GM23248 (cell line): ENCODE measurements at regions not wholly inside any gene's neighbourhood (a gene's known extent, or its start where the extent isn't known, plus 50 kb on each side); places are given as distances from the start of the nearest gene placed in this dataset.

Source experiments
- DNase-seq: peaks from one replicate; pipeline ENCODE4 v3.0.0-alpha.2; 2015
- H2AFZ ChIP-seq: fragments of 200-600 bp; sonication (generic); 2 replicates; pipeline ENCODE4 v1.6.1; 2016; ENCODE audit warnings: antibody characterized with exemption
- H3F3A ChIP-seq: fragments of 200-600 bp; sonication (generic); 2 replicates; pipeline ENCODE4 v1.6.1; 2016; ENCODE audit warnings: mild to moderate bottlenecking, antibody characterized with exemption, mixed run types; ENCODE audit not compliant: insufficient read depth
- H3K27ac ChIP-seq: fragments of 200-600 bp; sonication (generic); 2 replicates; pipeline ENCODE4 v1.5.1; 2016; ENCODE audit warnings: mild to moderate bottlenecking
- H3K27me3 ChIP-seq: fragments of 200-600 bp; sonication (generic); replicated peaks from 2 replicates; pipeline ENCODE4 v1.6.1; 2016; ENCODE audit warnings: mild to moderate bottlenecking; ENCODE audit not compliant: insufficient read depth
- H3K36me3 ChIP-seq: fragments of 200-600 bp; sonication (generic); 2 replicates; pipeline ENCODE4 v1.6.1; 2016; ENCODE audit warnings: low read depth, mild to moderate bottlenecking
- H3K4me1 ChIP-seq: fragments of 200-600 bp; sonication (generic); 2 replicates; pipeline ENCODE4 v1.6.1; 2016; ENCODE audit warnings: mild to moderate bottlenecking; ENCODE audit not compliant: insufficient read depth
- H3K4me2 ChIP-seq: fragments of 200-600 bp; sonication (generic); one replicate; pipeline ENCODE4 v1.6.1; 2016; ENCODE audit warnings: mild to moderate bottlenecking; ENCODE audit not compliant: unreplicated experiment
- H3K4me3 ChIP-seq: fragments of 200-600 bp; sonication (generic); 2 replicates; pipeline ENCODE4 v1.5.1; 2016; ENCODE audit warnings: mild to moderate bottlenecking
- H3K79me2 ChIP-seq: fragments of 200-600 bp; sonication (generic); 2 replicates; pipeline ENCODE4 v1.6.1; 2016; ENCODE audit warnings: mild to moderate bottlenecking; ENCODE audit not compliant: insufficient read depth
- H3K9ac ChIP-seq: fragments of 200-600 bp; sonication (generic); 2 replicates; pipeline ENCODE4 v1.6.1; 2016; ENCODE audit warnings: mild to moderate bottlenecking
- H3K9me2 ChIP-seq: fragments of 200-600 bp; sonication (generic); 2 replicates; pipeline ENCODE4 v1.6.1; 2016; ENCODE audit warnings: mixed run types, mild to moderate bottlenecking, moderate library complexity; ENCODE audit not compliant: insufficient read depth
- H3K9me3 ChIP-seq: fragments of 200-600 bp; sonication (generic); one replicate; pipeline ENCODE4 v1.6.1; 2017; ENCODE audit warnings: low read depth
- H4K20me1 ChIP-seq: fragments of 200-600 bp; sonication (generic); 2 replicates; pipeline ENCODE4 v1.6.0; 2016; ENCODE audit not compliant: insufficient read depth
- EZH2 ChIP-seq: fragments of 200-600 bp; sonication (generic); IDR thresholded peaks from 2 replicates; pipeline ENCODE4 v1.6.1; 2018; ENCODE audit warnings: antibody characterized with exemption, mild to moderate bottlenecking; ENCODE audit not compliant: insufficient read depth, poor library complexity, severe bottlenecking
- EZH2phosphoT487 ChIP-seq: fragments of 200-600 bp; sonication (generic); IDR thresholded peaks from 2 replicates; pipeline ENCODE4 v1.6.1; 2018; ENCODE audit warnings: antibody characterized with exemption, moderate library complexity, mild to moderate bottlenecking, low read depth; ENCODE audit not compliant: insufficient read depth
- WGBS, 2 experiments: methylation state at CpG; one replicate each; pipeline ENCODE4 v1.1.6; 2015 to 2017; ENCODE audit warnings: low lambda C conversion rate in 2 of 2, low coverage in 1 of 2; ENCODE audit errors: missing lambda C conversion rate in 2 of 2; 5-methylcytosine and 5-hydroxymethylcytosine counted together
- in situ Hi-C: fragments of 300-500 bp; cut with MboI; formaldehyde crosslinking; loops from 2 replicates; pipeline ENCODE4 v1.15.0; 2020

- in situ Hi-C loops: no loop called here
- Histone ChIP-seq H3K36me3 (no peaks in the 10 kb centered on the region), H3K4me2 (peak overlapping the region; percentile 17), H3F3A (peaks cover 5% of the 10 kb centered on the region; the same call in 1 of the 2 replicates), H3K4me3 (no peak overlapping the region), H3K4me1 (peaks cover 5% of the 10 kb centered on the region; the same call in 1 of the 2 replicates), H3K9me2 (no peaks in the 10 kb centered on the region), H2AFZ (no peak overlapping the region), H3K27me3 (peaks cover 47% of the 10 kb centered on the region), H3K79me2 (no peaks in the 10 kb centered on the region), H4K20me1 (no peaks in the 10 kb centered on the region), H3K9me3 (no peaks in the 10 kb centered on the region), H3K27ac (peak overlapping the region; percentile 43), H3K9ac (no peak overlapping the region)
- WGBS, 2 experiments: 41% methylated on average over 9 of the region's 9 CpGs
- peak; percentile 91 for DNase-seq
- TF ChIP-seq EZH2 (no peak), EZH2phosphoT487 (no peak)
Measured at GRCh38 chr10:69696073-69696731, 66.2 kb downstream of the FAM241B start.

GRCh38 chr10:69697006-69697405 lies 67.0 kb downstream of the FAM241B start:
- H3K36me3 ChIP-seq: no peaks in the 10 kb centered on the region
- H3K4me3 ChIP-seq: no peak overlapping the region
- H3K4me2 ChIP-seq: no peak overlapping the region
- no peak overlapping the region for H3K27ac ChIP-seq
- H3K4me1 ChIP-seq: peaks cover 5% of the 10 kb centered on the region; the same call in 1 of the 2 replicates
- no peaks in the 10 kb centered on the region for H4K20me1 ChIP-seq
- WGBS, 2 experiments: 18 to 32% methylated on average over 4 of the region's 4 CpGs
- H3K9me3 ChIP-seq: no peaks in the 10 kb centered on the region
- in situ Hi-C loops: no loop called here
- TF ChIP-seq EZH2 (no peak), EZH2phosphoT487 (no peak)
- H3K27me3 ChIP-seq: peaks cover 52% of the 10 kb centered on the region
- H3K9me2 ChIP-seq: no peaks in the 10 kb centered on the region
- no peak overlapping the region for H3K9ac ChIP-seq
- H2AFZ ChIP-seq: no peak overlapping the region
- H3K79me2 ChIP-seq: no peaks in the 10 kb centered on the region
- H3F3A ChIP-seq: peaks cover 5% of the 10 kb centered on the region; the same call in 1 of the 2 replicates
- no peak for DNase-seq

- peaks cover 66% of the 10 kb centered on the region for H3K27me3 ChIP-seq
- 0 out of 2 replicates have a peak, but pooled peaks cover 10% of the 10 kb centered on the region for H3F3A ChIP-seq
- in situ Hi-C loops: no loop called here
- H3K9me3 ChIP-seq: no peaks in the 10 kb centered on the region
- no peaks in the 10 kb centered on the region for H3K9me2 ChIP-seq
- no peak overlapping the region for H2AFZ ChIP-seq
- H3K4me2 ChIP-seq: no peak overlapping the region
- H3K36me3 ChIP-seq: no peaks in the 10 kb centered on the region
- no peaks in the 10 kb centered on the region for H3K79me2 ChIP-seq
- TF ChIP-seq EZH2: no peak
- TF ChIP-seq EZH2phosphoT487: no peak
- no peak overlapping the region for H3K4me3 ChIP-seq
- DNase-seq: no peak
- WGBS, 2 experiments: 27 to 31% methylated on average over 3 of the region's 3 CpGs
- no peak overlapping the region for H3K9ac ChIP-seq
- no peaks in the 10 kb centered on the region for H3K4me1 ChIP-seq
- no peak overlapping the region for H3K27ac ChIP-seq
- no peaks in the 10 kb centered on the region for H4K20me1 ChIP-seq
Measured at GRCh38 chr10:69703256-69703655, 73.2 kb downstream of the FAM241B start.

GRCh38 chr10:69703766-69704630 lies 74.0 kb downstream of the FAM241B start:
- no peaks in the 10 kb centered on the region for H3K79me2 ChIP-seq

More at GRCh38 chr10:69703766-69704630, 74.0 kb downstream of the FAM241B start:
- Histone ChIP-seq H3K9me3 (no peaks in the 10 kb centered on the region), H3K4me2 (no peak overlapping the region), H4K20me1 (no peaks in the 10 kb centered on the region), H3K4me3 (no peak overlapping the region), H3K27me3 (peaks cover 70% of the 10 kb centered on the region), H2AFZ (no peak overlapping the region), H3K27ac (no peak overlapping the region), H3K9ac (no peak overlapping the region), H3K9me2 (no peaks in the 10 kb centered on the region), H3F3A (0 out of 2 replicates have a peak, but pooled peaks cover 10% of the 10 kb centered on the region), H3K4me1 (no peaks in the 10 kb centered on the region), H3K36me3 (no peaks in the 10 kb centered on the region)
- WGBS, 2 experiments: 49 to 53% methylated on average over 7 of the region's 7 CpGs
- in situ Hi-C loops: no loop called here
- no peak for TF ChIP-seq EZH2
- no peak for TF ChIP-seq EZH2phosphoT487
- DNase-seq: peak; percentile 73
